ENCODE measurements at regions not wholly inside any gene's neighbourhood (a gene's known extent, or its start where the extent isn't known, plus 50 kb on each side); places are given as distances from the start of the nearest gene placed in this dataset.
"Not testable (repeated sequence)": the region's sequence is repeated elsewhere in the genome, so short reads cannot be mapped to it uniquely, and the experiment has no call there.

DNA sequence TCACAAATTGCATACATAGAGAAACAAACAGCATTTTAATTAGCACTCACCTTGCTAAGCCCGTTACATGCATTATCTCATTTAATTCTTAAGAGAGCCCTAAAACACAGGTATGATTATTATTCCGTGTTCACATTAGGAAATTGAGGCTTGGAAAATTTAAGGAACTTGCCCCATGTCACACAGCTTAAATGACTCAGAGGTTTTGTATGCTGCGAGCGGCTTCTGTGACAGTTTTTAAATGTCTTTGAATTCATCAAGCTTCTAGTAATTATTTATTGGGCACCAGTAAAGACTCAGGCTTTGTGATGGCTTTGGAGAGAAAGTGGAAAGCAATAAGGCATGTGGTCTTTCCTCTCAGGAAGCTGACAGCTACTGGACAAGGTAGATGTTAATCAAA, 166.7 kb upstream of the THBS1 start:
- no peak for DNase-seq

DNA sequence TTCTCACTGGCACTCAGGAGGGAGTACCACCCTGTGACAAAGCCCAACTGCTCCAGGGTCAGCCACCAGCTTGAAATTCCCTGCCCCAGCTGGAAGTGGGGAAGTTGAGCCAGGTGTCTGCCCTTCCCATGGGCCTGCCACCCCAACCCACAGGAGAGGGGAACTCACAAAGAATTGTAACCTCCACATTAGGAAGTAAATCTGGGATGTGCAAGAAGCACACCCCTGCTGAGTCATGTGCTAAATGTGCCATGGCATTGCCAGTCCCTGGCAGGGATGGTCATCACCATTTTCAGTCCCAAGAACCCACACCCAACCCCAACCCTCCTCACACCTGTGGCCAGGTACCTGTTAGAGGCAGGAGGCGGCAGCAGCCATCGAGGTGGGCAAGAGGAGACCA, 165.2 kb upstream of the THBS1 start:
- no peak for DNase-seq

- DNase-seq: no peak
Measured at GRCh38 chr15:39416258-39416657, 164.6 kb upstream of the THBS1 start.

- DNase-seq: no peak
Measured at GRCh38 chr15:39417366-39418134, 163.3 kb upstream of the THBS1 start.

DNA sequence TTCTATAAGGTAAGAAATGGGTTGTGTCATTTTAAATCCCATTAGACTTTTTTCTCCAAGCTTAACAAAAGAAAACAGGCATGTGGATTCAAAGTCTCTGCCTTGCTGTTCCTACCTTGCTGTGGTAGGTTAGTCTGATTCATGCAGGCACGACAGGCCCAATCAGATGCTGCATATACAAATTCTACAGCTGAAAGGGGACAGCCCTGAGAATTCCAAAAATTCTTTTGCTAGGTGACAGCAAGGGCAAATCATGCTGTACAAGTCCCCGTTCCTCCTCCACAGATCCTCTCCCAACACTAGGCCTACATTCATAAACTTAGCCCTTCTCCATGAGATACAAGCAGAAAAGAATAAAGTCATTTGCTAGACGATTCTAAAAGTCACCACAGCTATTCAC, 161.2 kb upstream of the THBS1 start:
- no peak for DNase-seq

DNA sequence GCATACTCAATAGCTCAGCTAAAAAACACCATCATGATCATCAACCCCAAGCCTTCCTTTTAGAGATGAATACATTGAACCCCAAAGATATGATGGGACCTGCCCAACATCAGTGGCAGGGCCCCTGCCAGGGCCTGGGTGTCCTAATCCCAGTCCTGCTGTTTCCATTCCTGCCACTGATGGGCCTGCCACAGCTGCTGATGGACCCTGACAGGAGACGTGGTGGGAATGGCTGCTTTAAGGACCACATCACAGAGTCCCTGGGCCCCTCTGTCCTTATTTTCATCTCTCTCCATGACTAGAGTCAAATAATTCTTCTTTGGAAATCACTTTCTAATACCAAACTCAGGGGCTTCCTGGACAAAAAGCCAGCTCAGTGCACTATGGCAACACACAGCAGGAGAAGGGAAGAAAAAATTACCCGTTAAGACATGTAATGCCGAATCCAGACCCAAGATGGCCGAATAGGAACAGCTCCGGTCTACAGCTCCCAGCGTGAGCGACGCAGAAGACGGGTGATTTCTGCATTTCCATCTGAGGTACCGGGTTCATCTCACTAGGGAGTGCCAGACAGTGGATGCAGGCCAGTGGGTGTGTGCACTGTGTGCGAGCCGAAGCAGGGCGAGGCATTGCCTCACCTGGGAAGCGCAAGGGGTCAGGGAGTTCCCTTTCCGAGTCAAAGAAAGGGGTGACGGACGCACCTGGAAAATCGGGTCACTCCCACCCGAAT, 160.6 kb upstream of the THBS1 start:
- DNase-seq: not testable (repeated sequence)

GRCh38 chr15:39420853-39421192, 160.1 kb upstream of the THBS1 start:
- DNase-seq: not testable (repeated sequence)

DNA sequence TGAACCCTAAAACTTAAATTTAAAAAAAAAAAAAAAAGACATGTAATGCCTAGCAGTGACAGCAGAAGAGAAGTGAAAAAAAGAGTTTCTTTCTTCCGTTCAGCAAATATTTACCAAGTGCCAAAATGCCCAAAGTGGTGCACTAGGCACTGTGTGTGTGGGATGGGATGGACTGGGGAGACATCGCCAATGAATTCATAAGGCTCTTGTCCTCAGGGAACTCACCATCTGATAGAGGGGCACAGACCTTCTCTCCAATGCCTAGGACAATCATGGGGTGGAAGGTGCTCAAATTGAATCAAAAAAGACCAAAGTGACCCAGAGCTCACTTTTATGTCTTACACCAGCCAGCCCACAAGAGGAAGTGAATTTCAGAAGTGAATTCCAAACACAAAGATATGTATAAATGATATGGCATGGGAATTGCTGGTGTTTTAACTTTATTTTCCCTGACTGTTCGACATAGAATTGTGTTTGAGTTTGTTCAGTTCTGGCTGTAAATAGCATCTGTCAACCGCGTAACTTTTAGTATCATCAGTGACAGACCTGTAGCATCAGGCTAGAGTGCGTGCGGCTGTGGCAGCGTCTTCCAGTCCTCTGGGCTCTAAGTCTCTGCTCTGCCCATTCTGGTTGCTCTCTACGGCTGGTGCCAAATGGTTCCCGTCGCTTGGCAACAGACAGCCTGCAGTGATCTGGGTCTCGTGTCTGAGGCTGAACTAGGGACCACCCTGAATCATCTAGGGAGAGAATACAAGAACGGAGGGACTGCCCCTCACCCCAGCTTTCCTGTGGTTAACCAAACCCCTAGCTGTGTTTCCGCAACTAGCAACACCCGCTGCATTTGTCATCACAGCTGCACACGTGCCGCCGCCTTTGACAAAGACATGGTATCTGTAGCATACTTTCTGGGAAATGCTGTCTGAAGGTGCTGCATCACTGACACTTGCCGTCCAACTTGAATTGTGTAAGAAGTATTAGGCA, 154.0 kb upstream of the THBS1 start:
- DNase-seq: peak; percentile 69 to 77

DNA sequence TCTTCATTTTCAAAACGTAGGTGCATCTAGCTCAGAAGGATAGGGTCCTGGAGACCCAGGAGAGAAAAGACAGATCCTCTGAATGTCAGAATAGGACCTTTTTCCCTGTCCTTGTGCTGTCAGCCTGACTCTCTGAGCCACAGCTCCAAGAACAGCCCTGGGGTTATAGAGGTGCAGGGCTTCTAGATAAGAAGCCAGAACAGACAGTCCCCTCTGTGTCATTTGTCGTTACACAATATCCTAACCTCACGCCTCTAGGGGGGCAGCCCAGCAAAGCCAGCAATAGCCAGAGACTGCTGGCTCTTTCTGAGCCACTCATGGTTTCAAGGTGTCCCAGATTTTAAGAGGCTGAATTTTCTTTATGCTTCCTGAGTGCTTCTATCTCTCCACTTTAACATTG, 153.2 kb upstream of the THBS1 start:
- no peak for DNase-seq

DNA sequence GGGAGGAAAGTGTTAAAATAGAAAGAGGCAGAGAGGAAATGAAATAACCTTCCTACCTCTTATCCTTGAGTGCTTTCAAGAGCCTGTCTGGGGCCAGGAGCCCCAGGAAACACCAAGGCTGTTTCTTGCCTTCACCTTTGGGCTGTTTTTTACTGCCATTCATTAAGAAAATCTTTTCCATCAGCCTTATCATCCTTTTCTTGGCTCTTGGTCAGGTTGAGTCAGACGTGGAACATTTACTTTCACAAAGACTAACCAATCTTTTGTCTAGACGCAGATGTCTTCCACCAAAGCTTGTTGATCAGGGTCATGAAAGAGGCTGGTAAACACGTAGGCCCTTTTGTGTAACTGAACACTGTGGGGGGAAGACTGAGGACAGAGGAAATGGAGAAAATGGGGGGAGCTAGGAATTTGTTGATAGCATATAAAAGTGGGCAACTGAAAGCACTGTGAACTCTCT, 151.0 kb upstream of the THBS1 start:
- no peak for DNase-seq

DNA sequence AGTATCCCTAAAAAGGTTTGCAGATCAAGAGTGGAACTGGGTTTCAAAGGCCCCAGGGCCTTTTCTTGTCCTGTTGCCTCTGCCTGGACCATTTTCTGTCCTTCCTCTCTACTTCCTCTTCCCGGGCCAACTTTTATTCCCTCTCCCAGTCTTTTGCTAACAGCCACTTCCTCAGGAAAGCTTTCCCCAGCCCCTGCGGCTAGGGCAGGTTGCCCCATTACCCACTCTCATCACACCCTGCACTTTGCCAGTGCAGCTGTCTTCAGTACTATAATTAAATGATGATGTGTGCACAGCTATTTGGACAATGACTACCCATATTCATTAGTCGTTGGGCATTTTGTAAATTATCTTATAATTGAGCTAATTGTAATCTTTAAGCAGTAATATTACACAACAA, 150.5 kb upstream of the THBS1 start:
- DNase-seq: no peak

GRCh38 chr15:39431376-39431775, 149.5 kb upstream of the THBS1 start:
- DNase-seq: no peak

GRCh38 chr15:39432026-39432425, 148.9 kb upstream of the THBS1 start:
- no peak for DNase-seq

GRCh38 chr15:39432912-39433348, 147.9 kb upstream of the THBS1 start:
- DNase-seq: no peak

DNA sequence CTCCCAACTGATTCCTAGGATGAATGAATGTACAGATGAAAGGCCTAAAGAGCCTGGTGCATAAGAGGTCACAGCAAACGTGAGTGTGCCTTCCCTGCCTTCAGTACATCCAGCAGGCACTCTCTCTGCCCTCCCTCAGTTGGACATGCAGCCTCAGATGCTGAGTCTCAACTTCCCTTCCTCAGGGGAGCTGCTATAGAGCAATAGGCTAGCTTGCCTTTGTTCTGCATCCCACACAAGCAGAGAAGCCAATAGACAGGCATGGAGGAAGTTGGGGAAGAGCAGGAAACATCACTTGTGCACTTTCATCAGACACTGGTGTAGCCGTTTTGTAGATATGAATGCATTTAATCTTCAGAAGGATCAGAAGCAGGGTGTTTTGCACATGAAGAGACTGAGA, 147.5 kb upstream of the THBS1 start:
- DNase-seq: no peak

GRCh38 chr15:39434163-39434562, 146.7 kb upstream of the THBS1 start:
- DNase-seq: no peak

- no peak for DNase-seq
Measured at GRCh38 chr15:39434751-39435238, 146.1 kb upstream of the THBS1 start.

DNA sequence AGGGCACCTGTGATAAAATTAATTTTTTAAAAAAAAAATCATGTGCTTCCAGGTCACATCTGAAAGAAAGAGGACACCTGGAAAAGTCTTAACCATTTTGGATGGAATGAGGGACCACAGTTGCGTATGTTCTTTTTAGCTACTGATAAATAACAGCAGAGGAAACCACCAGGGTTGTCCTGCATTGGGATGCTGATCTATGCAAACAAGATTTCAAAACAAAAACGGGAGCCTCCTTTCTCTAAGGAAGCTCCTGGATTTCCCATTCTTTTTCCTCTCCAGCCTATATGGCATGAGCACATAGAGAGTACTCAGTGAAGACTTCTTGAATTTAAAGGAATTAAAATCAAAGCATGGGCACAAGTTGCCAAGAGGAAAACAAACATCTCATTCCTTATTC, 145.6 kb upstream of the THBS1 start:
- DNase-seq: no peak

DNA sequence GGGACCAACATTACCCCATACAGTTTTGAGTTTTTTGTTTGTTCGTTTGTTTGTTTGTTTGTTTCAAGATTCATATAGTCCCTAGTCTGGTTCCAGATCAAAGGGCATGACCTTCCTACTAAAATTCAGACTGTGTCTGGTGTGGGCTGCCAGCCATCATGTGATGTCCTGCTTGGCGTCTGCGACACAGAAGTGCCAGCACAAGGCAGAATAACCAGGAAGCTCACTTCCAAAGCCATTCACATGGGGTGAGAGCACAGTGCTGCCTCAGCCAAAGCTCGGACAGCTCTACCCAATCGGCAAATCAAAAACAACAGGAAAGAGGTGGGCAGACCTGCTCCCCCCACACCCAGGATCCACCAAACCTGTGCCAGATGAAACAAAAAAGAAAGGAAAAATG, 142.6 kb upstream of the THBS1 start:
- no peak for DNase-seq

DNA sequence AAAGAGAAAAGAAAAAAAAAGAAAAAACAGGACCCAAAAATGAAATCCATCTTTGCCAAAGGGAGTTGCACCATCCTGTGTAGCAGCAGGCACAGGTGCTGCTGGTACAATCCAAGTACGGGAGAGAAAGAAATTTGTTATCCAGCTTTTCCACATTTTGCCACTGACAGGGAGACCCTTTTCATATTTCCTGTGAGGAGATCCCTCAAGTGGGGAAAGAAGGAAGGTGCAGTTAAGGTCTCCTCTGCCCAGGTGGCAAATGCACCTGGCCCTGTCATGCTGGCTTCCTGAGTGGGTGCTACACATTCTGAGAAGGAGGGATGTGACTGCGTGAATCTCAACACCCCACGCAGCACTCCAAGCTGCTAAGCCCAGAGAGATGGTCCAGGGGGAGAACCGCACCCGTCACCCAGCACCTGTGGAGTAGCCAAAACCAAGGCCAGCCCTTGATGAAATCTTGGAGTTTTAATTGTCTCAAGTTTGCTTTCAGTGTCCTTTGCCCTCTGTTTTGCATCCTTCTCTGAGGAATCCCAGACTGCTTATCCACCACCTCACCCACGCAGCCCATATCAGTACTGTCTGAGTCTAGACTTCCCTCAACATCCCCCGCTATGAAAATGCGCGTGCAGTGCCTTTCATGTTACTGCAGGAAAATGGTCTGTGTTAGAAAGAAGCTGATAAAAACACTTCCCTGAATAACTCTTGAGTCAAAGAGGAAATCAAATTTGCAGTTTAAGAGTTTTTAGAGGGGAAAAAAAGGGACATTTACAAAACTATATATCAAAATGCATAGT, 141.9 kb upstream of the THBS1 start:
- DNase-seq: no peak

DNA sequence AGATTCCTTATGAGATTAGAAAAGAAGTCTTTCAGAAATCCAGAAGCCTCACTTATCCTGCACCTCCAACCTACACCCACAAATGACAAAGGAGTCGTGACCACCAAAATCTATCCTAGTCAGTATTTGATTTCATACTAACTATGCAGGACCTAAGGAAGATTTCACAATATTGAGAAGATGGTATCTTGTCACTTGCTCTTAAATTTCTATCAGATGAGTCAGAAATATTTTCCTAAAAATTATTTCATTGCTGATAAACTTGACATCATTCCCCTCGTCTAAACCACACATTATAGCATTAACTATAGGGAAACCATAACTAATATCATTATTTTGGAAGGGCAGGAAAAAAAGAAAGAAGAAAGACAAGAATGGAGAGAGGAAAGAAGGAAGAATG, 138.0 kb upstream of the THBS1 start:
- no peak for DNase-seq

DNA sequence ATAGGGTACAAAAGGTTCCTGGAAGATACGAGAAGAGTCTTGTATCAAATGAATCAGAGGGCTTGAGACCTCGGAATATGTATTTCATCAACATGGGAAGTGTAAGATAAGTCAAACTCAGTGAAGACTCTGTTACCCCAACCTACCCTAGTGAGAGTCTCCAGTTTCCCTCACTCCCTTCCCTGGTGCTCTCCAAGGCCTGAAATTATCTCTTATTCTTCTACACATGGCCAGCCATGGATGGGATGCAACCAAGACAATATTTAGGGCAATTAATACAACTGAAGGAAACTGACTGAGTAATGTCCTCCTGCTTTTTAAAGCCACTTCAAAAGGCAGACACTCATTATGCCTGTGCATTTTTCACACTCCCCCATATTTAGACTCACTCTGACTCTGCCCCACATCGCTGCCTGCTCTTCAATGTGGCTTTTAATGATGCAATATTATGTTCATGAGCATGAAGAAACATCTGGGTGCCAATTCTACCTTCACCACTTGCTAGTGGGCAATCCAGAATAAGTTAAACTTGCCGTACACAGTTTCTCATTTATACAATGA, 137.1 kb upstream of the THBS1 start:
- no peak for DNase-seq
